GM12875 (cell line): ENCODE measurements at regions not wholly inside any gene's neighbourhood (a gene's known extent, or its start where the extent isn't known, plus 50 kb on each side); places are given as distances from the start of the nearest gene placed in this dataset.

Experiments used
- H3K4me3 ChIP-seq: one replicate; pipeline ENCODE4 v1.5.1; 2011; ENCODE audit warnings: low read depth, low read length, control low read depth
- CTCF ChIP-seq: IDR thresholded peaks from 2 replicates; pipeline ENCODE4 v1.5.1; 2011; ENCODE audit warnings: low read depth, mild to moderate bottlenecking, control low read depth, inconsistent platforms, low read length, moderate library complexity, borderline replicate concordance; ENCODE audit not compliant: insufficient read depth

DNA sequence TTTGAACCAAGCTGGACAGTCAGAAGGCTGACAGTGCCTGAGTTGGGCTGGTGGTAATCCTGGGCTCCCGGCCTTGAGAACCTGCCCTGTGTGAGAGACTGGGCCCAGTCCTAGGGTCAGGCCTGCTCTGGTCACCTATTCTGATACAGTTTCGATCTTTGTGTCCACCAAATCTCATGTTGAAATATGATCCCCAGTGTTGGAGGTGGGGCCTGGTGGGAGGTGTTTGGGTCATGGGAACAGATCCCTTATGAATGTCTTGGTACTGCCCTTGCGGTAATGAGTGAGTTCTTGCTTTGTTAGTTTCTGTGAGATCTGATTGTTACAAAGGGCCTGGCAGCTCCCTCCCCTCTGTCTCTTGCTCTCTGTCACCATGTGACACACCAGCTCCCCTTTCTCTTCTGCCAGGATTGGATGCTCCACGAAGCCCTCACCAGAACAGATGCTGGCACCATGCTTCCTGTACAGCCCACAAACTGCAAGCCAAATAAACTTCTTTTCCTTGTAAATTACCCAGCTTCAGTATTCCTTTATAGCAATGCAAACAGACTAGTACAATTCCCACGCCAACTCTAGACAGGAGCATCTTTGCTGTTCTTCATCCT lies 111.8 kb upstream of the ZNF438 start:
- no peak overlapping the region for H3K4me3 ChIP-seq
- TF ChIP-seq CTCF, result no peak

DNA sequence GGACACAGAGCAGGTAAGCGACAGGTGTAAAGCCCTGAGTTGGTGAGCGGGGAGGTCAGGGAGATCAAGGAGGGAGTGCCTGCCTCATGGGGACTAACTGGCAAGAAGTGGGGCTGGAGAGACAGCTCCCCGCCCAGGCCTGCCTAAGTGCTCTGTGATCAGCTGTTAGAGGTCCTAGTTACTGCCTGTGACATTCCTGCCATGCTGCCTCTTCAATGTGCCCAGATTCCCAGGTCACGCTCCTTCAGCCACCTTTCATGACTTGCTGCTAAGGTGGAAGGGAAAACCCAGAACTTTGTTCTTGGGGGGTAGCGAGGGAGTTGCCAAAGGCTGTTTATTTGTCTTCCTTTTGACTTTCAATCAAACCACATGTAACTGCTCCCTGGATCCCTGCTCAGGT lies 114.3 kb upstream of the ZNF438 start:
- no peak overlapping the region for H3K4me3 ChIP-seq
- TF ChIP-seq CTCF, result no peak

- TF ChIP-seq CTCF, result no peak
- H3K4me3 ChIP-seq, result no peak overlapping the region
Measured at GRCh38 chr10:31146491-31147209, 115.0 kb upstream of the ZNF438 start.

GRCh38 chr10:31147210-31147608 lies 115.5 kb upstream of the ZNF438 start:
- no peak for TF ChIP-seq CTCF
- H3K4me3 ChIP-seq, result no peak overlapping the region

DNA sequence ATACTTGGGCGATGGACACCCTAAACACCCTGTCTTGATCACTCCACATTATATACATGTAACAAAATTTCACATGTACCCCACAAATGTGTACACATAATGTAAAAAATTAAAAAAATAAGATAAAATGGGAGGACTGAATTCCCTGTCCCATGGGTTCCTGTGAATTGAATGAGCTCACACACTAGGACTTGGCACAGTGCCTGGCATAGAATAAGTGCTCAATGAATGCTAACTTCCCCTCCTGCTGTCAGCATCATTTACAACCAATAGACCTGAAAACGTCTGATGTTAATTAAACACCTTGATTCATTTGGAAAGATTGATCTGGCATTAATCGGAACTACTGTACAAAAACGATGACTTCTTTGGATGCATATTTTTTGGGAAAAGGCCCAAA lies 117.3 kb upstream of the ZNF438 start:
- no peak for TF ChIP-seq CTCF
- H3K4me3 ChIP-seq, result no peak overlapping the region

DNA sequence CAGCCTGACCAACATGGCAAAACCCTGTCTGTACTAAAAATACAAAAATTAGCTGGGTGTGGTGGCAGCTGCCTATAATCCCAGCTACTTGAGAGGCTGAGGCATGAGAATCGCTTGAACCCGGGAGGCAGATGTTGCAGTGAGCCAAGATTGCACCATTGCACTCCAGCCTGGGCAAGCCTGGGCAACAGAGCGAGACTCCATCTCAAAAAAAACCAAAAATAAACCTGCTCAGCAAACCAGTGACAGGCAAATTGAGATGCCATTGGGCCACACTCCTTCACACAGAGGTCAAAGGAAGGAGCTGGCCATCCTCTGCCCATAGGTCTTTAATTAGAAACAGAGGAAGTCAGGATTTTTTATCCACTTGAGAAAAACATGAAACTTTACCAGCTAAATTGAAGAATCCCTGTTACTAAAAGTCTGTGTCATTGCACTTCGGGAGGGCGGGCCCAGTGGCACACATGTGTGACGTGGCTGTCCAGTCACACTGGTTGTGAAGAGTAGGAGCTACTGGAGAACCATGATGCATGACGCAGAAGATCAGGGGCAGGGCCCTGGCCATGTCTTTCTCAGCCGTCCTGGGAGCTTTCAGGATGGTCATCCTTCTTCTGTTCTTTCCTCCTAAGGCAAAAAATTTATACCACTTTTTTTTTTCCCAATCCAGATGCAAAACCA lies 118.3 kb upstream of the ZNF438 start:
- no peak overlapping the region for H3K4me3 ChIP-seq
- TF ChIP-seq CTCF, result no peak
